ENCODE measurements at regions not wholly inside any gene's neighbourhood (a gene's known extent, or its start where the extent isn't known, plus 50 kb on each side); places are given as distances from the start of the nearest gene placed in this dataset.

DNA sequence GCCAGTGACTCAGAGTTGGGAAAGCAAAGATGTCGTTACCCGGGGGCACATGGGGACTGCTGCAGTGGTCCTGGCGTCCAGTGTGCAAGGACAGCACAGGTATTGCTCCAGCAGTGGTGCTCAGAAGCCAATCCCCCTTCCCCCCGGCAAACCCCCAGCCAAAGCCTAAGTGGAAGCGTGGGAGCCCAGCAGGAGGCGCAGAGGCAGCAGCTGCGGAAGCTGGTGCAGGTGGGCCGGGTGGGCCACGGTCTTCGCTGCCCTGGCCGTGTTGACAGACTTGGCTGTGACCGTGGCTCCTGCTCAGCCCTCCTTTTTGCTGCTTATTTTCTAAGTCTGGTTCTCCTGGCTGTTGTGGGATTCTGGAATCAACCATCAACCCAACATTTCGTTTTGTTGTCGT lies 369.8 kb upstream of the ST6GAL2 start:
- intact Hi-C loops (cut with DNase I), result no loop called here
- no peaks in the 10 kb centered on the region for H3K9me3 ChIP-seq
- ATAC-seq (no peak), DNase-seq (no peak)
- H3K36me3 ChIP-seq (ENCODE audit: insufficient read depth in 1 of 2, low read depth in 1 of 2), result no peaks in the 10 kb centered on the region
- WGBS, 3 donors, result 84 to 89% (median 89%) methylated on average over 14 of the region's 14 CpGs
- no peak overlapping the region for H3K27ac ChIP-seq
- TF ChIP-seq, protein P1, sequence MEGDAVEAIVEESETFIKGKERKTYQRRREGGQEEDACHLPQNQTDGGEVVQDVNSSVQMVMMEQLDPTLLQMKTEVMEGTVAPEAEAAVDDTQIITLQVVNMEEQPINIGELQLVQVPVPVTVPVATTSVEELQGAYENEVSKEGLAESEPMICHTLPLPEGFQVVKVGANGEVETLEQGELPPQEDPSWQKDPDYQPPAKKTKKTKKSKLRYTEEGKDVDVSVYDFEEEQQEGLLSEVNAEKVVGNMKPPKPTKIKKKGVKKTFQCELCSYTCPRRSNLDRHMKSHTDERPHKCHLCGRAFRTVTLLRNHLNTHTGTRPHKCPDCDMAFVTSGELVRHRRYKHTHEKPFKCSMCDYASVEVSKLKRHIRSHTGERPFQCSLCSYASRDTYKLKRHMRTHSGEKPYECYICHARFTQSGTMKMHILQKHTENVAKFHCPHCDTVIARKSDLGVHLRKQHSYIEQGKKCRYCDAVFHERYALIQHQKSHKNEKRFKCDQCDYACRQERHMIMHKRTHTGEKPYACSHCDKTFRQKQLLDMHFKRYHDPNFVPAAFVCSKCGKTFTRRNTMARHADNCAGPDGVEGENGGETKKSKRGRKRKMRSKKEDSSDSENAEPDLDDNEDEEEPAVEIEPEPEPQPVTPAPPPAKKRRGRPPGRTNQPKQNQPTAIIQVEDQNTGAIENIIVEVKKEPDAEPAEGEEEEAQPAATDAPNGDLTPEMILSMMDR (IDR thresholded peaks at IDR 0.05), result no peak
- H3K4me3 ChIP-seq, result no peak overlapping the region
- no peaks in the 10 kb centered on the region for H3K4me1 ChIP-seq
- no peaks in the 10 kb centered on the region for H3K27me3 ChIP-seq (ENCODE audit: insufficient read depth in 3 of 3, low read length in 2 of 3)

DNA sequence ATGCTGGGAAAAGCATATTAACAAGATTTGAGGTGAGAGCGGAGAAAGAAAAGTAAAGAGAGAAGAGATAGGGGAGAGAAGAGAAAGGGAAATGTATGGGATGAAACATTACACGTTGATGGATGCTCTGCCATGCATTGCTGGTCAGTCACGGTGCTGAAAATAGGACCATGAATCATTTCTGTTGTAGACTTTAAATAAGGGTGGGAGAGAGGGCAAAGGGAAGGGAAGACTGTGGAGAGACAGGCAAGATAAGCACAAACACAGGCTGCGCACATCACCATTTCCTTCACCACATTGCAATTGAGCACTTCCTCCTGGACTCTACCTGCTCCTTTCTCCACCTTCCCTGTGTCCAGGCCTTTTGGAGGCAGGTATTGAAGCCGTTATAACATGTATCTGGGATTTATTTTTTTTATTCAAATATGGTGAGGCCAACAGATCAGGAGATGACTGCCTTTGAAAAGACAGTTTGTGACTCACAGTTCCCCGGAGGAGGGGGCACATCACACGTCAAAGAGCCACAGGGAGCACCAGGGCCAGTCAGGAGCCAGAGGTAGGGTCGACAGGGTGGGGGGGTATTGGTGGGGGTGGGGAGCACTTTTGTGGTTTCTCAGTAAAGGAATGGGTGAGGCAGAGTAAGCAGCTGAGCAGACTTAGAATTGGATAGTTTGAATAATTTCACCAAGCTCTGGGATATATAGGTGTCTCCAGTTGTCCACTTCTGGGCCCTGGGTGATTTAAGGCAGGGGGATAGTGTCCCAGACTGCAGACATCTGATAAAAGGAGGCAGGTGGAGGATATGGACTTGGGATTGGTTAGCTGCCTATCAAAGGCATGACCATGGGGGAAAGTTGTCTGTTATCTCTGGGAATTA lies 372.8 kb upstream of the ST6GAL2 start:
- Histone ChIP-seq H3K36me3 (ENCODE audit: insufficient read depth in 1 of 2, low read depth in 1 of 2) (no peaks in the 10 kb centered on the region), H3K4me1 (no peaks in the 10 kb centered on the region), H3K4me3 (no peak overlapping the region), H3K27me3 (ENCODE audit: insufficient read depth in 3 of 3, low read length in 2 of 3) (no peaks in the 10 kb centered on the region), H3K9me3 (no peaks in the 10 kb centered on the region), H3K27ac (no peak overlapping the region)
- intact Hi-C loops (cut with DNase I), result no loop called here
- 44 to 59% (median 48%) methylated on average over 8 of the region's 8 CpGs for WGBS, 3 donors
- ATAC-seq (peak in 3 of 4 donors; percentile 72 to 81 (median 74)), DNase-seq (no peak)
- TF ChIP-seq, protein P1 (IDR thresholded peaks at IDR 0.05), result no peak

DNA sequence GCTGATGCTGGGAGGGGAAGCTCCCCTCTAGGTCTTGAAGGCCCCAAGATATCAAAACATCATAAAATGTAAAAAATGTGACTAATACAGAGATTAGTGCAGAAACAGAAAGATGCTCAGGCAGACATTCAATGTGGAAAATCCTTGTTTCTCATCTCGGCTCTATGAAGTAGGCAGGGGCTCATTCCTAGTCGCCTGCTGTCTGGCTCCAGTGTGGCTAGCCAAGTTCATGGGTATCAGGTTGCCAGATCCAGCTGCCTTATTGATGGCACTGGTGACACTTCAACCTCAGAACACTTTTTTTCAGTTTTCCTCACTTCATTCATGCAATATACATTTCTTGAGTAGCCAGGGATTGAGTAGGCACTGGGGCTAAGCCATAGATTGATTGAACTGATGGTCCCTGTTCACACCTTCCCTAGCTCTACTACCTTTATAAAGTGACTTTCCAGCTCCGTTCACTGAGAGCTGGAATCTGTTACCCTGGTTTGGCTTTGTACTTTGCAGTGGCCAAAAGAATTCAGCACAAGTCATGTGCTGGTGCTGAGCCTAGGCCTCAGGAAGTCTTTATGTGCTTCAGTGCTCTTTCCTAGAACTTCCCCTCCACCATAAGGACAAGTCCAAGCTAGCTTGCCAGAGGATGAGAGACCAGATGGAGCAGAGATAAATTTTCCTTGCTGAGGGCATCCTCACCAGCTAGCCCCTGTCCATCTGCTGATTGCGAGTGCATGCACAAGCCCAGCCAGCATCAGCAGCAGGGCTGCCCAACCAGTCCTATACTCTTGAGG lies 373.6 kb upstream of the ST6GAL2 start:
- no peak overlapping the region for H3K27ac ChIP-seq
- no peaks in the 10 kb centered on the region for H3K9me3 ChIP-seq
- H3K4me3 ChIP-seq, result no peak overlapping the region
- no peaks in the 10 kb centered on the region for H3K4me1 ChIP-seq
- no peaks in the 10 kb centered on the region for H3K36me3 ChIP-seq (ENCODE audit: insufficient read depth in 1 of 2, low read depth in 1 of 2)
- ATAC-seq (peak in 2 of 4 donors; percentile 25 to 37), DNase-seq (no peak)
- WGBS, 3 donors, result 44 to 61% (median 44%) methylated on average over 4 of the region's 4 CpGs
- TF ChIP-seq, protein P1 (IDR thresholded peaks at IDR 0.05), result no peak
- intact Hi-C loops (cut with DNase I), result no loop called here
- no peaks in the 10 kb centered on the region for H3K27me3 ChIP-seq (ENCODE audit: insufficient read depth in 3 of 3, low read length in 2 of 3)

DNA sequence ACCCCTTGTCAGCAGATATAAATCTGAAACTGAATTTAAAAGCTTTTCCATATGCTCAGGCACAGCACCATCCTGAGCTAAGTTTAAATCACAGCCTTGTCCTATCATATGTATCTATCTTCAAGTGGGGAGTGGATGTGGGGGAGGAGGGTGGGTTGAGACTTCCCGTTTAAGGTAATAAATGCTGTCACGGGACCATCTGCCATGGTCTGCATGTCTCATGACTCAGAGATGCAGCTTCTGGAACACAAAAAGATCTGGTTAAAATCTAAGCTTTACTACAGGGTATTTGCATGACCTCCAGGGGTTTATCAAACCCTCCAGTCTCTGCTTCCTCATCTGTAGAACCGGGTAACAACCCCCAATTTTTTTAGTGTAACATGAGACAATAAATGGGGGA lies 377.7 kb upstream of the ST6GAL2 start:
- no peak for ATAC-seq
- TF ChIP-seq, protein P1 (IDR thresholded peaks at IDR 0.05), result no peak
- no peak overlapping the region for H3K27ac ChIP-seq
- no peaks in the 10 kb centered on the region for H3K9me3 ChIP-seq
- no peak overlapping the region for H3K4me3 ChIP-seq
- no peaks in the 10 kb centered on the region for H3K36me3 ChIP-seq (ENCODE audit: insufficient read depth in 1 of 2, low read depth in 1 of 2)
- no peak for DNase-seq
- 16 to 29% (median 27%) methylated on average over 3 of the region's 3 CpGs for WGBS, 3 donors
- no peaks in the 10 kb centered on the region for H3K27me3 ChIP-seq (ENCODE audit: insufficient read depth in 3 of 3, low read length in 2 of 3)
- no peaks in the 10 kb centered on the region for H3K4me1 ChIP-seq
- intact Hi-C loops (cut with DNase I), result no loop called here

Data from psoas muscle (tissue), 7 donors.